ENCODE measurements at regions not wholly inside any gene's neighbourhood (a gene's known extent, or its start where the extent isn't known, plus 50 kb on each side); places are given as distances from the start of the nearest gene placed in this dataset.
"Not testable (repeated sequence)": the region's sequence is repeated elsewhere in the genome, so short reads cannot be mapped to it uniquely, and the experiment has no call there.

GRCh38 chr21:9572782-9573181, 948.6 kb upstream of the TPTE start:
- not testable (repeated sequence) for DNase-seq (ENCODE audit: low read depth)

DNA sequence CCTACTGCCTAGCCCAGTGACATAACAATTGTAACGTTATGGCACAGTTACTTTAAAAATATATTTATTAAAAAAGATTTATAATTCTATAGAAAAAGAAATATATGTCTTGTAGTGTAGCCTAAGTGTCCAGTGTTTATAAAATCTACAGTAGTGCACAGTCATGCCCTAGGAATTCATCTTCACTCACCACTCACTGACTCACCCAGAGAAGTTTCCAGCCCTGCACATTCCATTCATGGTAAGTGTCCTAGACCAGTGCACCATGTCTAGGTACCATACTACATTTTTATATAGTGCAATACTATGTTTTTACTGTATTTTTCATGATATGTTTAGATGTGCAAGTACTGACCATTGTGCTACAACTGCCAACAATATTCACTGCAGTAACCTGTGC, 947.9 kb upstream of the TPTE start:
- DNase-seq (ENCODE audit: low read depth) = not testable (repeated sequence)

GRCh38 chr21:9579275-9579674, 942.1 kb upstream of the TPTE start:
- DNase-seq (ENCODE audit: low read depth) = not testable (repeated sequence)

GRCh38 chr21:9587941-9588340, 933.4 kb upstream of the TPTE start:
- DNase-seq (ENCODE audit: low read depth) = not testable (repeated sequence)

GRCh38 chr21:9592591-9592990, 928.8 kb upstream of the TPTE start:
- DNase-seq (ENCODE audit: low read depth) = not testable (repeated sequence)

DNA sequence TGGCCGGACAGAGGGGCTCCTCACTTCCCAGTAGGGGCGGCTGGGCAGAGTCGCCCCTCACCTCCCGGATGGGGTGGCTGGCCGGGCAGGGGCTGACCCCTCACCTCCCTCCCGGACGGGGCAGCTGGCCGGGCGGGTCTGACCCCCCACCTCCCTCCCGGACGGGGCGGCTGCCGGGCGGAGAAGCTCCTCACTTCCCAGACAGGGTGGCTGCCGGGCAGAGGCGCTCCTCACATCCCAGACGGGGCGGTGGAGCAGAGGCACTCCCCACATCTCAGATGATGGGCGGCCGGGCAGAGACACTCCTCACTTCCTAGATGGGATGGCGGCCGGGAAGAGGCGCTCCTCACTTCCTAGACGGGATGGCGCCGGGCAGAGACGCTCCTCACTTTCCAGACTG, 927.7 kb upstream of the TPTE start:
- not testable (repeated sequence) for DNase-seq (ENCODE audit: low read depth)

GRCh38 chr21:9614011-9614410, 907.4 kb upstream of the TPTE start:
- DNase-seq (ENCODE audit: low read depth) = not testable (repeated sequence)

DNA sequence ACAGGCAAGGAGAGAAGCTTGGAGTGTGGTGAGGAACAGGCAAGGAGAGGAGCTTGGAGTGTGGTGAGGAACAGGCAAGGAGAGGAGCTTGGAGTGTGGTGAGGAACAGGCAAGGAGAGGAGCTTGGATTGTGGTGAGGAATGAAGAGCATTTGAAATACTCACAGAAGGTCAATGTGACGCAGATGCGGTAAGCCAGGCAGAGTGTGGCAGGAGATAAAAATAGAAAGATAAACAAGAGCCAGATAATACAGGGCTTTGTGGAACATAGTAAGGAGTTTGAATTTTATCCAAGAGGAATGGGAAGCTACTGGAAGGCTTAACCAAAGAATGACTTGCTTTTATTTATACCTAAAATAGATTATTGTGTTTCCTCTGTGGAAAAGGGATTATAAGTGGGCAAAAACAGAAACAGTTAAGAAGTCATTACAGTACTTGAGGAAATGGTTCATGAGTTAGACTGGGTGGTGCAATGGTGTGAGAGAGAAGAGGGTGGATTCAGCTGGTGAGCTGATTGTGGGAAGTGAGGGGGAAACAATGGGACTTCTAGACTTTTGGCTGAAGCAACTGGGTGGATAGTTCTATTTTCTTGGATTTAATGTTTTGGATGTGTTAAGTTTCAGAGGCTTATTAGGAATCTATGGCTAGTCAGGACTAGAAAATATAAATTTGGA, 900.1 kb upstream of the TPTE start:
- DNase-seq (ENCODE audit: low read depth) = not testable (repeated sequence)

- DNase-seq (ENCODE audit: low read depth) = not testable (repeated sequence)
Measured at GRCh38 chr21:9628051-9628450, 893.3 kb upstream of the TPTE start.

- not testable (repeated sequence) for DNase-seq (ENCODE audit: low read depth)
Measured at GRCh38 chr21:9647409-9647808, 874.0 kb upstream of the TPTE start.

DNA sequence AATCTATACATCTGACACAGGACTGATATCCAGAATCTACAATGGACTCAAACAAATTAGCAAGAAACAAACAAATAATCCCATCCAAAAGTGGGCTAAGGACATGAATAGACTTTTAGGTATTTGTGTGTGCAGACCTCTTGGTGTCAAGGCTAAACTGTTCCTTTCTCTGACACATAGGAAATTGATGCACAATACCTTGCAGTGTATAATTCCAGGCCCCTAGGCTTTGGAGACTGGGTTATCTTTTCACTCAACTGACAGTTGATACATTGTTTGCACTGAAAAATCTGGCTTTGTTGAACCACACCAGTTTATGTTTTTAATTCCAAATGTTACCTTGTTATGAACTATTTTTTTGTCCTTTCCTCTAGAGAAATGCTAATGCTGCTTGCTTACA, 873.1 kb upstream of the TPTE start:
- DNase-seq (ENCODE audit: low read depth) = not testable (repeated sequence)

- not testable (repeated sequence) for DNase-seq (ENCODE audit: low read depth)
Measured at GRCh38 chr21:9648947-9649720, 872.2 kb upstream of the TPTE start.

DNA sequence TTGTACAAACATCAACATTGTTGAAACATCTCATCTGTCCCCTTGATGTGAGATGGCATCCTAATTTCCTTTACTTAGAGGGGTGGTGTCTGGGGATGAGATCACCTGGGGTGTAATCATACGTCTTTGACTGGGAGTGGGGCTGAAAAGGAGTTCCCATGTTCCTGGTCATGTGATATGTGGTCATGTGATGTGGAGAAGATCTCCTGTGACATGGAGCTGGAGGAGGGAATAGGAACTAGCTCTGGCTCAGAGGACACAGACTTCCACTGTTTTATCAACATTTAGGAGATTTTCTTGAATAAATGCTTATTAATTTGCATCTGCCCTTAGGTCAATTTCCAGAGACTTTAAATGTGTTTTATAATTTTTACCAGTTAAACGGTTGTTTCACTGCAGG, 868.6 kb upstream of the TPTE start:
- DNase-seq (ENCODE audit: low read depth) = not testable (repeated sequence)

DNA sequence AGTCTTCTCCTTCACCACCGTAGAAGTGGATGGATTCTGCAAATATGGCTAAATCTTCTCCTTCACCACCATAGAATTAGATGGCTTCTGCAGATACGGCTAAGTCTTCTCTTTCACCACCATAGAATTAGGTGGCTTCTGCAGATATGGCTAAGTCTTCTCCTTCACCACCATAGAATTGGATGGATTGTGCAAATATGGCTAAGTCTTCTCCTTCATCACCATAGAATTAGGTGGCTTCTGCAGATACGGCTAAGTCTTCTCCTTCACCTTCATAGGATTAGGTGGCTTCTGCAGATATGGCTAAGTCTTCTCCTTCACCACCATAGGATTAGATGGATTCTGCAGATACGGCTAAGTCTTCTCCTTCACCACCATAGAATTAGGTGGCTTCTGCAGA, 866.2 kb upstream of the TPTE start:
- not testable (repeated sequence) for DNase-seq (ENCODE audit: low read depth)

- DNase-seq (ENCODE audit: low read depth) = not testable (repeated sequence)
Measured at GRCh38 chr21:9656455-9656854, 864.9 kb upstream of the TPTE start.

GRCh38 chr21:9657779-9658178, 863.6 kb upstream of the TPTE start:
- DNase-seq (ENCODE audit: low read depth) = not testable (repeated sequence)

DNA sequence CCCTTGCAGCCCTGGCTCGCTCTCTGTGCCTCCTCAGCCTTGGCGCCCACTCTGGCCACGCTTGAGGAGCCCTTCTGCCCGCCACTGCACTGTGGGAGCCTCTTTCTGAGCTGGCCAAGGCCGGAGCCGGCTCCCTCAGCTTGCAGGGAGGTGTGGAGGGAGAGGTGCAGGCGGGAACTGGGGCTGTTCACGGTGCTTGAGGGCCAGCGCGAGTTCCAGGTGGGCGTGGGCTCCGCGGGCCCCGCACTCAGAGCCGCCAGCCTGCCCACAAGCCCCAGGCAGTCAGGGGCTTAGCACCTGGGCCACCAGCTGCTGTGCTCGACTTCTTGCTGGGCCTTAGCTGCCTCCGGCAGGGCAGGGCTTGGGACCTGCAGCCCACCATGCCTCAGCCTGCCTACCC, 861.5 kb upstream of the TPTE start:
- DNase-seq (ENCODE audit: low read depth) = not testable (repeated sequence)

- not testable (repeated sequence) for DNase-seq (ENCODE audit: low read depth)
Measured at GRCh38 chr21:9663914-9664729, 857.3 kb upstream of the TPTE start.

DNA sequence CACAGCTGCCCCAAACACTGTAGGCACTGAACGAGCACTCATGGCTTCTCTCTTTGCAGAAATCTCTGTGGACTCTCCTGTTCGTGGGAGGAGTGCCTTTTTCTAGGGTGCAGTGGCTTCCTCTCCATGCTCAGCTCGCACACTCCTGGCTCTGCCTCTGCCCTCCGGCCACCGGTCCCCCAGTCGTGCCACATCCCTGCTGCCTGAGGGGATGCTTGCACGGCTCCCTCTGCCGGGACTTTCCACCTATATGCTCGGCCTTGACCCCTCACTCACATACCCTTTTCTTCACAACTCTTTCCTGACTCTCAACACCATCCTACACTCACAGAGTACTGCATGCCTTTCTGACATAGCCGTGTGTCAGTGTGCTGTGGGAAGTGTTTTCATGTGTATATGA, 845.6 kb upstream of the TPTE start:
- DNase-seq (ENCODE audit: low read depth) = not testable (repeated sequence)

- not testable (repeated sequence) for DNase-seq (ENCODE audit: low read depth)
Measured at GRCh38 chr21:9679029-9679428, 842.4 kb upstream of the TPTE start.

- not testable (repeated sequence) for DNase-seq (ENCODE audit: low read depth)
Measured at GRCh38 chr21:9688945-9689344, 832.4 kb upstream of the TPTE start.

GRCh38 chr21:9690981-9691380, 830.4 kb upstream of the TPTE start:
- not testable (repeated sequence) for DNase-seq (ENCODE audit: low read depth)

All from activated T-cell treated with anti-CD3 and anti-CD28 coated beads for 24 hours (primary cell).